ENCODE measurements at regions not wholly inside any gene's neighbourhood (a gene's known extent, or its start where the extent isn't known, plus 50 kb on each side); places are given as distances from the start of the nearest gene placed in this dataset.

GRCh38 chr14:54039311-54039710 is 82.7 kb upstream of the BMP4 start:
- Histone ChIP-seq H3K27ac (ENCODE audit: low read depth in 1 of 2, low read length in 2 of 2) (no peak overlapping the region), H3K79me2 (ENCODE audit: insufficient read depth, low read length) (no peaks in the 10 kb centered on the region), H3K4me2 (replicated peaks; ENCODE audit: extremely low read depth, low read length, poor library complexity, severe bottlenecking) (no peak overlapping the region), H3K36me3 (replicated peaks in 1 of 2; ENCODE audit: control insufficient read depth in 1 of 2, insufficient read depth in 2 of 2, low read length in 2 of 2) (no peaks in the 10 kb centered on the region), H3K4me3 (replicated peaks in 1 of 3; ENCODE audit: low read depth in 2 of 3, low read length in 3 of 3) (no peak overlapping the region), H3K9ac (ENCODE audit: insufficient read depth, low read length, poor library complexity, severe bottlenecking) (no peak overlapping the region), H3K9me3 (replicated peaks in 1 of 2; ENCODE audit: control insufficient read depth in 1 of 2, insufficient read depth in 1 of 2, low read length in 2 of 2) (peaks cover 0 to 5% of the 10 kb centered on the region in 2 donors), H4K20me1 (ENCODE audit: insufficient read depth, low read length) (no peaks in the 10 kb centered on the region), H3K27me3 (ENCODE audit: control insufficient read depth in 2 of 2, insufficient read depth in 2 of 2, low read length in 2 of 2) (no peaks in the 10 kb centered on the region), H3K4me1 (ENCODE audit: control insufficient read depth in 1 of 2, insufficient read depth in 2 of 2, low read length in 2 of 2) (no peaks in the 10 kb centered on the region), H2AFZ (ENCODE audit: insufficient read depth, low read depth, low read length, poor library complexity, severe bottlenecking) (no peak overlapping the region)
- intact Hi-C loops (cut with micrococcal nuclease), result no loop called here
- WGBS (ENCODE audit: insufficient coverage), result no CpG with 5 or more reads among the region's 2 CpGs
- peaks cover 0 to 2% (median 2%) of the 10 kb centered on the region in 3 donors for H3K27me3 Mint-ChIP-seq (ENCODE audit: low read depth in 3 of 3)
- DNase-seq, result no peak
- H3K4me1 Mint-ChIP-seq, result no peaks in the 10 kb centered on the region
- no peaks in the 10 kb centered on the region for H3K36me3 Mint-ChIP-seq
- no peak for TF ChIP-seq CTCF (IDR thresholded peaks at IDR 0.05)
- H3K4me3 Mint-ChIP-seq, result no peak overlapping the region
- H3K9me3 Mint-ChIP-seq, result peaks cover 2 to 14% (median 6%) of the 10 kb centered on the region in 7 donors
- no peak overlapping the region for H3K27ac Mint-ChIP-seq

GRCh38 chr14:54040846-54041245 is 84.2 kb upstream of the BMP4 start:
- intact Hi-C loops (cut with micrococcal nuclease), result no loop called here
- Histone ChIP-seq H2AFZ (ENCODE audit: insufficient read depth, low read depth, low read length, poor library complexity, severe bottlenecking) (no peak overlapping the region), H3K27ac (ENCODE audit: low read depth in 1 of 2, low read length in 2 of 2) (no peak overlapping the region), H3K36me3 (replicated peaks in 1 of 2; ENCODE audit: control insufficient read depth in 1 of 2, insufficient read depth in 2 of 2, low read length in 2 of 2) (no peaks in the 10 kb centered on the region), H3K4me1 (ENCODE audit: control insufficient read depth in 1 of 2, insufficient read depth in 2 of 2, low read length in 2 of 2) (no peaks in the 10 kb centered on the region), H4K20me1 (ENCODE audit: insufficient read depth, low read length) (no peaks in the 10 kb centered on the region), H3K79me2 (ENCODE audit: insufficient read depth, low read length) (no peaks in the 10 kb centered on the region), H3K27me3 (ENCODE audit: control insufficient read depth in 2 of 2, insufficient read depth in 2 of 2, low read length in 2 of 2) (no peaks in the 10 kb centered on the region), H3K4me2 (replicated peaks; ENCODE audit: extremely low read depth, low read length, poor library complexity, severe bottlenecking) (no peak overlapping the region), H3K9me3 (replicated peaks in 1 of 2; ENCODE audit: control insufficient read depth in 1 of 2, insufficient read depth in 1 of 2, low read length in 2 of 2) (no peaks in the 10 kb centered on the region), H3K4me3 (replicated peaks in 1 of 3; ENCODE audit: low read depth in 2 of 3, low read length in 3 of 3) (no peak overlapping the region), H3K9ac (ENCODE audit: insufficient read depth, low read length, poor library complexity, severe bottlenecking) (no peak overlapping the region)
- Mint-ChIP-seq H3K4me3 (no peak overlapping the region), H3K4me1 (no peaks in the 10 kb centered on the region), H3K9me3 (peaks cover 0 to 8% (median 4%) of the 10 kb centered on the region in 7 donors), H3K36me3 (no peaks in the 10 kb centered on the region), H3K27me3 (ENCODE audit: low read depth in 3 of 3) (peaks cover 0 to 2% (median 0%) of the 10 kb centered on the region in 3 donors), H3K27ac (no peak overlapping the region)
- DNase-seq, result no peak
- no peak for TF ChIP-seq CTCF (IDR thresholded peaks at IDR 0.05)

Measured in CD14-positive monocyte (primary cell).